HCT116 (cell line): ENCODE measurements at regions not wholly inside any gene's neighbourhood (a gene's known extent, or its start where the extent isn't known, plus 50 kb on each side); places are given as distances from the start of the nearest gene placed in this dataset.

ENCODE experiments used
- ATAC-seq: fragments of 200-7000 bp; cut with Tn5 transposase; 2 replicates; pipeline ENCODE4 v1.9.1; 2020; ENCODE audit warnings: mild to moderate bottlenecking, moderate library complexity
- BruUV-seq: library from RNA; stranded (reverse); fragments of 400-500 nt; replicated peaks from 2 replicates; lab custom pipeline; 2021; lab: Mats Ljungman, UMichigan
- CTCF ChIA-PET: fragments of 300-600 bp; sonication (Branson Sonifier 250); formaldehyde crosslinking; loops from one replicate; lab custom pipeline; 2021; ENCODE audit warnings: antibody characterized with exemption; lab: Charles Lee
- POLR2A ChIA-PET: fragments of 300-600, 350-600 bp; sonication (Branson Sonifier 250); formaldehyde crosslinking; loops from one replicate; lab custom pipeline; 2021; ENCODE audit warnings: antibody characterized with exemption; lab: Charles Lee
- RAD21 ChIA-PET, 2 experiments: fragments of 300-600 bp; sonication (Branson Sonifier 250); formaldehyde crosslinking; loops; one replicate each; lab custom pipeline; 2023; ENCODE audit warnings: low total read pairs in 2 of 2; ENCODE audit not compliant: uncharacterized antibody in 2 of 2, unreplicated experiment in 2 of 2, low non-redundant PET in 1 of 2; lab: Charles Lee
- DNase-seq: peaks from one replicate; pipeline ENCODE4 v3.0.0-alpha.2; 2010; ENCODE audit warnings: low read depth, low spot score
- H2AFZ ChIP-seq: fragments of 200-600 bp; shearing (Covaris generic), sonication (generic); 2 replicates; pipeline ENCODE4 v1.6.1; 2017; ENCODE audit warnings: low read depth, mixed run types, mixed read lengths, antibody characterized with exemption, low read length; ENCODE audit not compliant: poor library complexity, severe bottlenecking
- H3K27ac ChIP-seq: 2 replicates; pipeline ENCODE4 v1.5.1; 2012; ENCODE audit warnings: low read depth, low read length
- H3K27me3 ChIP-seq: fragments of 200-600 bp; sonication (generic); 2 replicates; pipeline ENCODE4 v1.6.1; 2016; ENCODE audit warnings: mixed run types, low read length, mixed read lengths; ENCODE audit not compliant: insufficient read depth
- H3K36me3 ChIP-seq, 2 experiments: fragments of 200-500 bp in 1 of 2; fragments of 200-600 bp in 1 of 2; sonication (Bioruptor generic) in 1 of 2; sonication (generic) in 1 of 2; 2 replicates each; pipeline versions ENCODE4 v1.5.1 to v1.6.1; 2014 to 2016; ENCODE audit warnings: low read length in 2 of 2, inconsistent platforms in 1 of 2, mixed read lengths in 1 of 2, mixed run types in 1 of 2; ENCODE audit not compliant: insufficient read depth in 2 of 2, control insufficient read depth in 1 of 2
- H3K4me1 ChIP-seq, 2 experiments: fragments of 200-600 bp in 1 of 2; sonication (generic) in 1 of 2; 2 replicates each; pipeline versions ENCODE4 v1.5.1 to v1.6.1; 2012 to 2017; ENCODE audit warnings: low read length in 2 of 2, inconsistent platforms in 1 of 2, mild to moderate bottlenecking in 1 of 2, mixed read lengths in 1 of 2, mixed run types in 1 of 2, moderate library complexity in 1 of 2; ENCODE audit not compliant: insufficient read depth in 2 of 2, control insufficient read depth in 1 of 2
- H3K4me2 ChIP-seq: fragments of 200-600 bp; sonication (generic); 2 replicates; pipeline ENCODE4 v1.6.1; 2017; ENCODE audit warnings: mixed run types, low read length, mixed read lengths
- H3K4me3 ChIP-seq, 2 experiments: fragments of 200-600 bp in 1 of 2; sonication (generic) in 1 of 2; replicated peaks in 1 of 2; 2 replicates each; pipeline ENCODE4 v1.5.1; 2011 to 2016; ENCODE audit warnings: low read length in 2 of 2, control low read depth in 1 of 2, low read depth in 1 of 2, mild to moderate bottlenecking in 1 of 2, mixed read lengths in 1 of 2, mixed run types in 1 of 2
- H3K79me2 ChIP-seq: fragments of 200-600 bp; sonication (generic); 2 replicates; pipeline ENCODE4 v1.6.1; 2017; ENCODE audit warnings: mild to moderate bottlenecking, mixed run types, low read length, moderate library complexity, mixed read lengths; ENCODE audit not compliant: insufficient read depth
- H3K9ac ChIP-seq: fragments of 200-600 bp; sonication (generic); 2 replicates; pipeline ENCODE4 v1.6.1; 2016; ENCODE audit warnings: low read length, mixed read lengths
- H3K9me2 ChIP-seq: fragments of 200-600 bp; sonication (generic), shearing (Covaris generic); 2 replicates; pipeline ENCODE4 v1.6.1; 2017; ENCODE audit warnings: mixed run types, mild to moderate bottlenecking, moderate library complexity; ENCODE audit not compliant: insufficient read depth
- H3K9me3 ChIP-seq, 2 experiments: fragments of 200-500 bp in 1 of 2; fragments of 200-600 bp in 1 of 2; sonication (Bioruptor generic) in 1 of 2; sonication (generic) in 1 of 2; 2 replicates each; pipeline ENCODE4 v1.6.1; 2014 to 2017; ENCODE audit warnings: low read length in 2 of 2, mixed read lengths in 2 of 2, inconsistent platforms in 1 of 2, low read depth in 1 of 2, mild to moderate bottlenecking in 1 of 2, mixed run types in 1 of 2, moderate library complexity in 1 of 2; ENCODE audit not compliant: control insufficient read depth in 1 of 2, insufficient read depth in 1 of 2
- H4K20me1 ChIP-seq: fragments of 200-600 bp; sonication (generic), shearing (Covaris generic); 2 replicates; pipeline ENCODE4 v1.6.1; 2017; ENCODE audit warnings: mixed run types, mild to moderate bottlenecking, moderate library complexity; ENCODE audit not compliant: insufficient read depth
- CBX3 ChIP-seq: IDR thresholded peaks from 2 replicates; pipeline ENCODE4 v1.6.1; 2012; ENCODE audit warnings: low read depth
- ELF1 ChIP-seq: IDR thresholded peaks from 2 replicates; pipeline ENCODE4 v1.6.1; 2012; ENCODE audit warnings: low read depth, borderline replicate concordance
- EZH2 ChIP-seq: fragments of 200-600 bp; sonication (generic); IDR thresholded peaks from 2 replicates; pipeline ENCODE4 v1.6.1; 2017; ENCODE audit warnings: antibody characterized with exemption, mixed run types
- EZH2phosphoT487 ChIP-seq: fragments of 200-600 bp; IDR thresholded peaks from 2 replicates; pipeline ENCODE4 v1.6.1; 2018; ENCODE audit warnings: antibody characterized with exemption, borderline replicate concordance
- FOSL1 ChIP-seq: IDR thresholded peaks from 2 replicates; pipeline ENCODE4 v1.6.1; 2012; ENCODE audit warnings: low read depth
- JUND ChIP-seq: IDR thresholded peaks from 2 replicates; pipeline ENCODE4 v1.6.1; 2012
- POLR2A ChIP-seq: IDR thresholded peaks from 2 replicates; pipeline ENCODE4 v1.7.0; 2011; ENCODE audit warnings: borderline replicate concordance; ENCODE audit not compliant: insufficient read depth, insufficient read length; ENCODE audit errors: extremely low read depth
- POLR2AphosphoS5 ChIP-seq: IDR thresholded peaks from 2 replicates; pipeline ENCODE4 v1.6.1; 2011; ENCODE audit warnings: mild to moderate bottlenecking, low read depth, low read length, moderate library complexity
- RAD21 ChIP-seq: IDR thresholded peaks from 2 replicates; pipeline ENCODE4 v1.6.1; 2012; ENCODE audit warnings: low read depth, mild to moderate bottlenecking
- SIN3A ChIP-seq: IDR thresholded peaks from 2 replicates; pipeline ENCODE4 v1.6.1; 2012; ENCODE audit warnings: low read depth
- SP1 ChIP-seq: IDR thresholded peaks from 2 replicates; pipeline ENCODE4 v1.6.1; 2012; ENCODE audit warnings: low read depth
- SRF ChIP-seq: IDR thresholded peaks from 2 replicates; pipeline ENCODE4 v1.6.1; 2012; ENCODE audit warnings: low read depth
- TCF7L2 ChIP-seq: IDR thresholded peaks from 2 replicates; pipeline ENCODE4 v1.7.0; 2011; ENCODE audit warnings: borderline replicate concordance, inconsistent platforms; ENCODE audit not compliant: insufficient read depth, insufficient read length; ENCODE audit errors: extremely low read depth
- ZFX ChIP-seq: fragments of 450-650 bp; IDR thresholded peaks from 2 replicates; pipeline ENCODE4 v1.6.1; 2017
- ZNF274 ChIP-seq: fragments of 200-500 bp; sonication (Bioruptor generic); IDR thresholded peaks from 2 replicates; pipeline ENCODE4 v1.6.1; 2014; ENCODE audit warnings: mild to moderate bottlenecking, low read depth, low read length, inconsistent platforms
- intact Hi-C: fragments of 100-400 bp; cut with micrococcal nuclease; formaldehyde crosslinking; loops from 2 replicates; pipeline ENCODE4 v1.10.0; 2022
- TF ChIP-seq, protein P1 (sequence below): IDR thresholded peaks from 2 replicates; pipeline ENCODE4 v1.6.1; 2011; ENCODE audit warnings: mild to moderate bottlenecking, low read length, moderate library complexity; ENCODE audit not compliant: insufficient replicate concordance; ENCODE audit errors: extremely low read depth
- TF ChIP-seq, protein P2 (sequence below): IDR thresholded peaks from 2 replicates; pipeline ENCODE4 v1.6.1; 2012
- TF ChIP-seq, protein P3 (sequence below): IDR thresholded peaks from 2 replicates; pipeline ENCODE4 v1.6.1; 2012; ENCODE audit warnings: low read depth

- TF ChIP-seq ZFX (no peak), JUND (no peak), ELF1 (no peak)
- TF ChIP-seq, all 23 proteins: peak for 0
- ATAC-seq (no peak), DNase-seq (no peak)
- H2AFZ ChIP-seq: no peak overlapping the region
- no peaks in the 10 kb centered on the region for H3K9me2 ChIP-seq
- POLR2A ChIA-PET: no interaction called here
- no peaks in the 10 kb centered on the region for H3K9me3 ChIP-seq
- no peaks in the 10 kb centered on the region for H3K36me3 ChIP-seq
- RAD21 ChIA-PET: no interaction called here
- no peak overlapping the region for H3K27ac ChIP-seq
- H3K4me2 ChIP-seq: no peak overlapping the region
- H3K4me1 ChIP-seq: no peaks in the 10 kb centered on the region
- H3K4me3 ChIP-seq: no peak overlapping the region
- no TSS peak for BruUV-seq
- H3K79me2 ChIP-seq: no peaks in the 10 kb centered on the region
- intact Hi-C loops: no loop called here
- H3K9ac ChIP-seq: no peak overlapping the region
- H3K27me3 ChIP-seq: no peaks in the 10 kb centered on the region
- H4K20me1 ChIP-seq: no peaks in the 10 kb centered on the region
- CTCF ChIA-PET: no interaction called here
Measured at GRCh38 chr6:133166766-133167165, 74.4 kb upstream of the EYA4 start.

DNA sequence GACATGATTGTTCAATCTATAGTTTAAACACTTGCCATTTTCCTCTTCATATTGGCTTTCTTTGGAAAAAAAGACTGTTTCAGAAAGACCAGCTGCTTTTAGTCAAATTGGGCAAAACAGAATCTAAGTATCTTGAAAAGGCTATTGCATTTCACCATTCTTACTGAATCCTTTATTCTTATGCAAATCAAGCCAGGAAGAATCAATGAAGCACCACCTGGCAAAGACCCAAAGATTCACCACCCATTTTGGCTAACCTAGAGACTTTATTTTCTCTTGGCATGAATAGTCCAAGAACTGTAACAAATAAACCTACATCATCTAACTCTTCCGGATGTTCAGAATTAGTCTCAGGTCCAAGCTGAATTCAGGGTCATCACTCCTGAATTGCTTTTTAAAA lies 71.3 kb upstream of the EYA4 start:
- intact Hi-C loops: no loop called here
- ATAC-seq (no peak), DNase-seq (no peak)
- H3K9me3 ChIP-seq: no peaks in the 10 kb centered on the region; a peak in 1 of 4 replicates
- no peak overlapping the region for H2AFZ ChIP-seq
- no peak overlapping the region for H3K27ac ChIP-seq
- no TSS peak for BruUV-seq
- H3K79me2 ChIP-seq: no peaks in the 10 kb centered on the region
- H3K9ac ChIP-seq: no peak overlapping the region
- ChIA-PET POLR2A (no interaction called here), CTCF (interaction anchor here (1.1 kb wide), 1 partner anchor 15 kb away, joined by 5 read pairs; no protein-coding TSS in a partner anchor), RAD21 (no interaction called here)
- H3K4me3 ChIP-seq: no peak overlapping the region
- H3K36me3 ChIP-seq: no peaks in the 10 kb centered on the region
- no peaks in the 10 kb centered on the region for H4K20me1 ChIP-seq
- H3K27me3 ChIP-seq: no peaks in the 10 kb centered on the region
- no peaks in the 10 kb centered on the region for H3K9me2 ChIP-seq
- H3K4me1 ChIP-seq: no peaks in the 10 kb centered on the region
- H3K4me2 ChIP-seq: no peak overlapping the region
- no peak for TF ChIP-seq FOSL1
- TF ChIP-seq, protein P1, sequence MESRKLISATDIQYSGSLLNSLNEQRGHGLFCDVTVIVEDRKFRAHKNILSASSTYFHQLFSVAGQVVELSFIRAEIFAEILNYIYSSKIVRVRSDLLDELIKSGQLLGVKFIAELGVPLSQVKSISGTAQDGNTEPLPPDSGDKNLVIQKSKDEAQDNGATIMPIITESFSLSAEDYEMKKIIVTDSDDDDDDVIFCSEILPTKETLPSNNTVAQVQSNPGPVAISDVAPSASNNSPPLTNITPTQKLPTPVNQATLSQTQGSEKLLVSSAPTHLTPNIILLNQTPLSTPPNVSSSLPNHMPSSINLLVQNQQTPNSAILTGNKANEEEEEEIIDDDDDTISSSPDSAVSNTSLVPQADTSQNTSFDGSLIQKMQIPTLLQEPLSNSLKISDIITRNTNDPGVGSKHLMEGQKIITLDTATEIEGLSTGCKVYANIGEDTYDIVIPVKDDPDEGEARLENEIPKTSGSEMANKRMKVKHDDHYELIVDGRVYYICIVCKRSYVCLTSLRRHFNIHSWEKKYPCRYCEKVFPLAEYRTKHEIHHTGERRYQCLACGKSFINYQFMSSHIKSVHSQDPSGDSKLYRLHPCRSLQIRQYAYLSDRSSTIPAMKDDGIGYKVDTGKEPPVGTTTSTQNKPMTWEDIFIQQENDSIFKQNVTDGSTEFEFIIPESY: no peak
- no peak for TF ChIP-seq JUND
- no peak for TF ChIP-seq RAD21
- no peak for TF ChIP-seq SRF
- TF ChIP-seq SP1: no peak
- no peak for TF ChIP-seq SIN3A
- no peak for TF ChIP-seq CBX3
- TF ChIP-seq EZH2phosphoT487: no peak
- no peak for TF ChIP-seq ZNF274
- TF ChIP-seq, protein P2, sequence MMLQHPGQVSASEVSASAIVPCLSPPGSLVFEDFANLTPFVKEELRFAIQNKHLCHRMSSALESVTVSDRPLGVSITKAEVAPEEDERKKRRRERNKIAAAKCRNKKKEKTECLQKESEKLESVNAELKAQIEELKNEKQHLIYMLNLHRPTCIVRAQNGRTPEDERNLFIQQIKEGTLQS: no peak
- TF ChIP-seq EZH2: no peak
- TF ChIP-seq POLR2AphosphoS5: no peak
- no peak for TF ChIP-seq POLR2A
- no peak for TF ChIP-seq ELF1
- TF ChIP-seq, protein P3, sequence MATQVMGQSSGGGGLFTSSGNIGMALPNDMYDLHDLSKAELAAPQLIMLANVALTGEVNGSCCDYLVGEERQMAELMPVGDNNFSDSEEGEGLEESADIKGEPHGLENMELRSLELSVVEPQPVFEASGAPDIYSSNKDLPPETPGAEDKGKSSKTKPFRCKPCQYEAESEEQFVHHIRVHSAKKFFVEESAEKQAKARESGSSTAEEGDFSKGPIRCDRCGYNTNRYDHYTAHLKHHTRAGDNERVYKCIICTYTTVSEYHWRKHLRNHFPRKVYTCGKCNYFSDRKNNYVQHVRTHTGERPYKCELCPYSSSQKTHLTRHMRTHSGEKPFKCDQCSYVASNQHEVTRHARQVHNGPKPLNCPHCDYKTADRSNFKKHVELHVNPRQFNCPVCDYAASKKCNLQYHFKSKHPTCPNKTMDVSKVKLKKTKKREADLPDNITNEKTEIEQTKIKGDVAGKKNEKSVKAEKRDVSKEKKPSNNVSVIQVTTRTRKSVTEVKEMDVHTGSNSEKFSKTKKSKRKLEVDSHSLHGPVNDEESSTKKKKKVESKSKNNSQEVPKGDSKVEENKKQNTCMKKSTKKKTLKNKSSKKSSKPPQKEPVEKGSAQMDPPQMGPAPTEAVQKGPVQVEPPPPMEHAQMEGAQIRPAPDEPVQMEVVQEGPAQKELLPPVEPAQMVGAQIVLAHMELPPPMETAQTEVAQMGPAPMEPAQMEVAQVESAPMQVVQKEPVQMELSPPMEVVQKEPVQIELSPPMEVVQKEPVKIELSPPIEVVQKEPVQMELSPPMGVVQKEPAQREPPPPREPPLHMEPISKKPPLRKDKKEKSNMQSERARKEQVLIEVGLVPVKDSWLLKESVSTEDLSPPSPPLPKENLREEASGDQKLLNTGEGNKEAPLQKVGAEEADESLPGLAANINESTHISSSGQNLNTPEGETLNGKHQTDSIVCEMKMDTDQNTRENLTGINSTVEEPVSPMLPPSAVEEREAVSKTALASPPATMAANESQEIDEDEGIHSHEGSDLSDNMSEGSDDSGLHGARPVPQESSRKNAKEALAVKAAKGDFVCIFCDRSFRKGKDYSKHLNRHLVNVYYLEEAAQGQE: no peak
- no peak for TF ChIP-seq TCF7L2
